Skeletal muscle tissue (tissue), 3 donors: ENCODE measurements at regions not wholly inside any gene's neighbourhood (a gene's known extent, or its start where the extent isn't known, plus 50 kb on each side); places are given as distances from the start of the nearest gene placed in this dataset.

Experiments used
- H3K27ac ChIP-seq: one replicate; pipeline ENCODE4 v1.7.0; 2013; ENCODE audit warnings: mild to moderate bottlenecking, low read depth, low read length, inconsistent platforms
- H3K27me3 ChIP-seq, 3 donors: one replicate each; pipeline ENCODE4 v1.7.0; 2013; ENCODE audit warnings: low read length in 3 of 3; ENCODE audit not compliant: control insufficient read depth in 3 of 3, insufficient read depth in 3 of 3
- H3K36me3 ChIP-seq, 3 donors: one replicate each; pipeline ENCODE4 v1.7.0; 2013; ENCODE audit warnings: low read length in 3 of 3; ENCODE audit not compliant: control insufficient read depth in 3 of 3, insufficient read depth in 3 of 3
- H3K4me1 ChIP-seq, 3 donors: one replicate each; pipeline ENCODE4 v1.7.0; 2013; ENCODE audit warnings: low read length in 3 of 3, mild to moderate bottlenecking in 3 of 3; ENCODE audit not compliant: control insufficient read depth in 3 of 3, insufficient read depth in 3 of 3
- H3K4me3 ChIP-seq, 3 donors: one replicate each; pipeline ENCODE4 v1.7.0; 2013; ENCODE audit warnings: low read length in 3 of 3
- H3K9ac ChIP-seq, 3 donors: one replicate each; pipeline ENCODE4 v1.7.0; 2013; ENCODE audit warnings: low read length in 3 of 3, mild to moderate bottlenecking in 3 of 3, moderate library complexity in 2 of 3, low read depth in 1 of 3
- H3K9me3 ChIP-seq, 3 donors: one replicate each; pipeline ENCODE4 v1.7.0; 2013; ENCODE audit warnings: low read length in 3 of 3; ENCODE audit not compliant: control insufficient read depth in 3 of 3
- donor health status: Osteomylitis.

DNA sequence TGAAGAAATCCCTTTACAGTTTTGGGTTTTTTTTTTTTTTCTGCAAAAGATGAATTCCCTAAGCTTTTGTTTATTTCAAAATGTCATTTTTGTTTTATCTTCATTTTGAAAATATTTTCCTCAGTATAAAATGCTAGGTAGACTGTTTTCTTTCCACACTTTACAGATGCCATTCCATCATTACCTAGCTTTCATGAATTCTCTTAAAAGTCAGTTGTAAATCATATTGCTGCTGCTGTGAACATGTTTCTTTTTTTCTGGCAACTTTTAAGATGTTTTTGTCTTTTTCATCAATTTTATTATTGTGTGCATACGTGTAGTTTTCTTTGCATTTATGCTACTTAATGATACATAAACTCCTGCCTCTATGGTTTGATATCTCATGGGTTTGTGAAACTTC, 168.3 kb downstream of the FAXC start:
- Histone ChIP-seq H3K27ac (no peak overlapping the region), H3K4me1 (peaks cover 0 to 4% (median 0%) of the 10 kb centered on the region in 3 donors), H3K27me3 (no peaks in the 10 kb centered on the region), H3K9me3 (peaks cover 2% of the 10 kb centered on the region in 3 donors), H3K4me3 (no peak overlapping the region), H3K36me3 (no peaks in the 10 kb centered on the region), H3K9ac (no peak overlapping the region)

DNA sequence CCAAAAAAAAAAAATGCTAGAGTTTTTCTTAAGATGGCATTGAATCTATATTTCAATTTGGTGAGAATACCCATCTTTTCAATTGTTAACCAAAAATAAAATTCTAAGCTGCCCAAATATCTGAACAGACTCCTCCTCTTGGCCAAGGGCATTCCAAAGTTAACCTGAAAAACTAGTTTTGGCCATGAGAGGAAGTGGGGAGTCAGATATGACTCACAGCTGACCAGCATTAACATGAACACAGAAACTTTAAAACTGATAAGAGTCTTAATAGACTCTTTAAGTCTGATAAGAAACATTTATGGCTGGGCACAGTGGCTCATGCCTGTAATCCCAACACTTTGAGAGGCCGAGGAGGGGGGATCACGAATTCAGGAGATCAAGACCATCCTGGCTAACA, 171.3 kb downstream of the FAXC start:
- Histone ChIP-seq H3K36me3 (no peaks in the 10 kb centered on the region), H3K9ac (no peak overlapping the region), H3K9me3 (peaks cover 2% of the 10 kb centered on the region in 3 donors)

GRCh38 chr6:99177736-99178135, 171.7 kb downstream of the FAXC start:
- H3K27me3 ChIP-seq, result no peaks in the 10 kb centered on the region
- H3K9me3 ChIP-seq, result peaks cover 2% of the 10 kb centered on the region in 3 donors
- H3K27ac ChIP-seq, result no peak overlapping the region
- no peak overlapping the region for H3K4me3 ChIP-seq
- H3K4me1 ChIP-seq, result no peaks in the 10 kb centered on the region
- no peaks in the 10 kb centered on the region for H3K36me3 ChIP-seq
- no peak overlapping the region for H3K9ac ChIP-seq

More for the DNA sequence above, 171.3 kb downstream of the FAXC start:
- H3K27ac ChIP-seq, result no peak overlapping the region
- H3K4me3 ChIP-seq, result no peak overlapping the region
- H3K27me3 ChIP-seq, result no peaks in the 10 kb centered on the region
- H3K4me1 ChIP-seq, result no peaks in the 10 kb centered on the region

DNA sequence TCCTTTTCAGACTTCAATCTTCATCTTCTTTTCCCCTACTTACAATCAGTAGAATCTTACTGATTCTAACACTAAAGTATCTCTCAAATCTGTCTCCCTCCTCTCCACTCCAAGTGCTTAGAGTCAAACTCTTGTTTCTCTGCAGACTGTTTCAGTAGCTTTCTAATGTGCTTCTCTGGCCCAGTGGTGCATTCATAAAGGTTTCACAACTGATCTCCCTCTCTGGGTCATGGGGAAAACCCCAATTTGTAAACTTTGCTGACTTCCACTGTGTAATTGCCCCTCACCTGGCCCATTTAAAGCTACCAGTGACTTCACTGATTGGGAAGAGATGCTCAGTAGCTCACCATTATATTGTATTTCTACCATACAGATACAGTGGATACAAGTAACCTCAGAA, 183.6 kb downstream of the FAXC start:
- Histone ChIP-seq H3K4me1 (no peaks in the 10 kb centered on the region), H3K27ac (no peak overlapping the region), H3K4me3 (no peak overlapping the region), H3K27me3 (no peaks in the 10 kb centered on the region), H3K36me3 (no peaks in the 10 kb centered on the region), H3K9me3 (no peaks in the 10 kb centered on the region), H3K9ac (no peak overlapping the region)

DNA sequence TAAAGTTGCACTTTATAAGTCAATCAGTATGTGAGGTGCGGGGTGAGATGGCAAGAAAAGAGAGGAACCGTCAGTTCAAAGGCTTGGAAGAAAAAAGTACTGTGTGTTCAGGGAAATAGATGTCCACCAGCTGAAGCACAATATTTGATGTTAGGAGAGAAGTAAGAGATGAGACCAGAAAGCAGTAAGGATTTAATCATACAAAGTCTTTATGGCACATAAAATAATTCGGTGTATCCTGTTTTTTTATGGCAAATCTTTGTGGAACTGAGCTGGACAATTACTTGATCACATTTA, 197.2 kb downstream of the FAXC start:
- H3K27ac ChIP-seq, result no peak overlapping the region
- no peaks in the 10 kb centered on the region for H3K4me1 ChIP-seq
- no peak overlapping the region for H3K4me3 ChIP-seq
- H3K9ac ChIP-seq, result no peak overlapping the region
- no peaks in the 10 kb centered on the region for H3K36me3 ChIP-seq
- no peaks in the 10 kb centered on the region for H3K27me3 ChIP-seq
- peaks cover 0 to 3% (median 0%) of the 10 kb centered on the region in 3 donors for H3K9me3 ChIP-seq

- Histone ChIP-seq H3K4me3 (no peak overlapping the region), H3K9me3 (peaks cover 0 to 3% (median 0%) of the 10 kb centered on the region in 3 donors), H3K27me3 (no peaks in the 10 kb centered on the region), H3K9ac (no peak overlapping the region), H3K4me1 (no peaks in the 10 kb centered on the region), H3K27ac (no peak overlapping the region), H3K36me3 (no peaks in the 10 kb centered on the region)
Measured at GRCh38 chr6:99151634-99152346, 197.7 kb downstream of the FAXC start.

- Histone ChIP-seq H3K27ac (no peak overlapping the region), H3K27me3 (no peaks in the 10 kb centered on the region), H3K9me3 (peaks cover 0 to 3% (median 0%) of the 10 kb centered on the region in 3 donors), H3K36me3 (no peaks in the 10 kb centered on the region), H3K9ac (no peak overlapping the region), H3K4me3 (no peak overlapping the region), H3K4me1 (no peaks in the 10 kb centered on the region)
Measured at GRCh38 chr6:99148761-99149160, 200.7 kb downstream of the FAXC start.

- Histone ChIP-seq H3K36me3 (no peaks in the 10 kb centered on the region), H3K9ac (no peak overlapping the region), H3K4me1 (no peaks in the 10 kb centered on the region), H3K9me3 (peaks cover 0 to 3% (median 0%) of the 10 kb centered on the region in 3 donors), H3K27me3 (no peaks in the 10 kb centered on the region), H3K27ac (no peak overlapping the region), H3K4me3 (no peak overlapping the region)
Measured at GRCh38 chr6:99148111-99148510, 200.4 kb upstream of the FBXL4 start.

DNA sequence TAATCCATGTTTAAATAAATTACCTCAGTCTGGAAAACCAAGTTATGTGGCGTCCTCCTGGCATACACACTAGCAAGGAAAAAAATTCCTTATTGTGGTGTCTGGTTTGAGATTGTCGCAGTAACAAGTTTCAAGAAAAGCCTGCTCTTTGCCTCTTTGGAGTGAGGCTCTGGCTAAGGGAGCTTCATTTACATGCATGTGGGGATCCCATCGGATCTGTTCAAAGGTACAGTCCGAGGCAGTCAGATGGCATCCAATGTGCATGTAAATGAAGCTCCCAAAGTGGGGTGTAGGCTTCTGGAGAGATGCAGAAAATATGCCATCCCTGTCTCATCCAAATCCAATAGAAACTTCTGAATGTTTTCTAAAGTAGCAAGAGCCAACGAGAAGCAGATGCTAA, 199.5 kb upstream of the FBXL4 start:
- Histone ChIP-seq H3K36me3 (no peaks in the 10 kb centered on the region), H3K4me1 (no peaks in the 10 kb centered on the region), H3K27me3 (no peaks in the 10 kb centered on the region), H3K27ac (no peak overlapping the region), H3K4me3 (no peak overlapping the region), H3K9ac (no peak overlapping the region), H3K9me3 (no peaks in the 10 kb centered on the region)

DNA sequence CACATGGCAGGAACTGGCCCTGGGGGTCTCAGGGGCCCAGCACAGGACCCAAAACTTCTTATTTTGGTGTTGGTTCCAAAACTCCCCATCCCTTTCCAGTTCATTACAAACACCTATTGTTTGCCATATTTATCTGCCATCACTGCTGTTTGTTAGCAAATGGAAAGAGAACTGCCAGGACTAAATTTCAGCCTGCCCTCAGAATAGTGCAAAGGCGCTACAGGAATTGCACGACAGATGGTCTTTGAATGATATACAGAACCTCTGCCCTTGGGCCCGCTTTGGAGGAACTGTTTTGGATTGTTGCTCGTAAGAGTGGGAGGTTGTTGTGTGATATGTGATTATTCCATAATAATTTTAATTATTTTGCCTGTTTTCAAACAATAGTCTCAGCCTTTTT, 199.0 kb upstream of the FBXL4 start:
- Histone ChIP-seq H3K36me3 (no peaks in the 10 kb centered on the region), H3K27me3 (no peaks in the 10 kb centered on the region), H3K27ac (no peak overlapping the region), H3K4me1 (no peaks in the 10 kb centered on the region), H3K9me3 (no peaks in the 10 kb centered on the region), H3K9ac (no peak overlapping the region), H3K4me3 (no peak overlapping the region)
